AG04449 (cell line): ENCODE measurements at regions not wholly inside any gene's neighbourhood (a gene's known extent, or its start where the extent isn't known, plus 50 kb on each side); places are given as distances from the start of the nearest gene placed in this dataset.
"Not testable (repeated sequence)": the region's sequence is repeated elsewhere in the genome, so short reads cannot be mapped to it uniquely, and the experiment has no call there.

ENCODE experiments used
- CTCF ChIA-PET: fragments of 350-600 bp; formaldehyde crosslinking; extraction: SDS; loops from one replicate; lab custom pipeline; 2021; ENCODE audit warnings: antibody characterized with exemption; lab: Yijun Ruan, JAX
- POLR2A ChIA-PET: fragments of 400-600, 350-600 bp; formaldehyde crosslinking; extraction: SDS; loops from one replicate; lab custom pipeline; 2020; ENCODE audit warnings: antibody characterized with exemption, inconsistent platforms; lab: Yijun Ruan, JAX
- DNase-seq: peaks from one replicate; pipeline ENCODE4 v3.0.0-alpha.2; 2010; ENCODE audit warnings: low read depth, low spot score
- H3K4me3 ChIP-seq: 2 replicates; pipeline ENCODE4 v1.5.1; 2011; ENCODE audit warnings: low read depth, mild to moderate bottlenecking, control low read depth, low read length
- TF ChIP-seq, protein P1 (sequence below): IDR thresholded peaks from one replicate; pipeline ENCODE4 v1.5.1; 2011; ENCODE audit warnings: mild to moderate bottlenecking, moderate library complexity, low read length, control low read depth, inconsistent platforms; ENCODE audit not compliant: insufficient read depth; ENCODE audit errors: missing control alignments

GRCh38 chr14:105944632-105945610 is 418.5 kb downstream of the TMEM121 start:
- TF ChIP-seq, protein P1, sequence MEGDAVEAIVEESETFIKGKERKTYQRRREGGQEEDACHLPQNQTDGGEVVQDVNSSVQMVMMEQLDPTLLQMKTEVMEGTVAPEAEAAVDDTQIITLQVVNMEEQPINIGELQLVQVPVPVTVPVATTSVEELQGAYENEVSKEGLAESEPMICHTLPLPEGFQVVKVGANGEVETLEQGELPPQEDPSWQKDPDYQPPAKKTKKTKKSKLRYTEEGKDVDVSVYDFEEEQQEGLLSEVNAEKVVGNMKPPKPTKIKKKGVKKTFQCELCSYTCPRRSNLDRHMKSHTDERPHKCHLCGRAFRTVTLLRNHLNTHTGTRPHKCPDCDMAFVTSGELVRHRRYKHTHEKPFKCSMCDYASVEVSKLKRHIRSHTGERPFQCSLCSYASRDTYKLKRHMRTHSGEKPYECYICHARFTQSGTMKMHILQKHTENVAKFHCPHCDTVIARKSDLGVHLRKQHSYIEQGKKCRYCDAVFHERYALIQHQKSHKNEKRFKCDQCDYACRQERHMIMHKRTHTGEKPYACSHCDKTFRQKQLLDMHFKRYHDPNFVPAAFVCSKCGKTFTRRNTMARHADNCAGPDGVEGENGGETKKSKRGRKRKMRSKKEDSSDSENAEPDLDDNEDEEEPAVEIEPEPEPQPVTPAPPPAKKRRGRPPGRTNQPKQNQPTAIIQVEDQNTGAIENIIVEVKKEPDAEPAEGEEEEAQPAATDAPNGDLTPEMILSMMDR: no peak
- H3K4me3 ChIP-seq: no peak overlapping the region
- CTCF ChIA-PET: no interaction called here
- POLR2A ChIA-PET: no interaction called here
- DNase-seq: no peak

DNA sequence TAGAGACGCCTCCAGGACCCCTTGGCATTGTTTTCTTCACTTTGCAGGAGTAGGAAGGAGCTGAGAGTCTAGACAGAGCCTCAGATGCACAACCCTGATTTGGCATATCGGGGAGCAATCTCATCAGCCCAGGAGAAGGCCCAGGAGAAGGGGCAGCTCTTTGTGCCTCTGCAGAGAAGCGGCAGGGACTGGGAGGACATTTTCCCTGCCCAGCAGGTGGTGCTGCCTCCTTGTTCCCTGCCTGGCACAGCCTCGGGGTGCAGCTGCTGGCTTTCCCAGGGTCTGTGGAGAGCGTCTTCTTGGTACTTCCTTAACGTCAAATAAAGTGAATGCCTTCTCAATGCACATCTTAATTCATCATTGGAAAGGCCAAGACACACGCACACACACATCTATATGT is 419.5 kb downstream of the TMEM121 start:
- ChIA-PET POLR2A (no interaction called here), CTCF (no interaction called here)
- no peak overlapping the region for H3K4me3 ChIP-seq
- DNase-seq: no peak
- TF ChIP-seq, protein P1: no peak

DNA sequence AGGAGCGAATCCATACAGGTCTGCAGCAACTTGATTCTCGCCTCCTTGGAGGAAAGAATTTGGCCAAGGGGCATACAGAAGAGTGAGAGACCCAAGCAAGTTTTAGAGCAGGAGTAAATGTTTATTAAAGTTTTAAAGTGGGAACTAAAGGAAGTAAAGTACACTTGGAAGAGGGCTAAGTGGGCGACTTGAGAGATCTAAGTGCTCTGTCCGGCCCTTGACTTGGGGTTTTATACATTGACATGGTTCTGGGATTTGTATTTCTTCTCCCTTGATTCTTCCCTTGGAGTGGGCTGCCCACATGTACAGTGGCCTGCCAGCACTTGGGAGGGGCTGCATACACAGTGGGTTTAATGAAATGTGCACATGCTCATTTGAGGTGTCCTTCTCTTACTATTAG is 421.2 kb downstream of the TMEM121 start:
- ChIA-PET POLR2A (no interaction called here), CTCF (no interaction called here)
- H3K4me3 ChIP-seq: no peak overlapping the region
- DNase-seq: no peak
- TF ChIP-seq, protein P1: no peak

GRCh38 chr14:105948955-105949354 is 422.6 kb downstream of the TMEM121 start:
- CTCF ChIA-PET, DNase-seq, POLR2A ChIA-PET, H3K4me3 ChIP-seq: not testable (repeated sequence)

DNA sequence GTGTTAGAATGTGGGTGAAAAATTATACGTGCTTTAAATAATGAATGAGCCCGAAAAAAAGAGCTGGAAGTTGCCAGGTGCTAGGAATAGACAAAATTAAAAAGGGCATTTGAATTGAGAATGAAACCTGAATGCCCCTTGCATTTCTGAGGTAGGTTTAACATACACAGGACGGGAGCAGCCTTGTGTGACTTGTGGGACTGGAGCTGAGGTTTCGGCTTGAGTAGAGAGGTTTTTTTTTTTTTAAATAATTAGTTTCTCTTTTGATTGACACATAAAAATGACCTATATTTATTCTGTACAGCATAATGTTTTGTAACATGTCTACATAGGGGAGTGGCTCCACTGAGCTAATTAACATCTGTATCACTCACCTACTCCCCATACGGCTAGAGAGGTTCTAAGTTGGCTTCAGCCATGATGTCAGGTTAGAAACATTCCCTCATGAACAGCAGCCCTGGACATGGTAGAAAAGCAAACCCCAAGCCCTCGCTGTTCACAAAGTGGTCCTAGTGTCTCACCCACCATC is 424.0 kb downstream of the TMEM121 start:
- POLR2A ChIA-PET, H3K4me3 ChIP-seq, DNase-seq, CTCF ChIA-PET: not testable (repeated sequence)

- DNase-seq: no peak
- ChIA-PET POLR2A (no interaction called here), CTCF (no interaction called here)
- no peak overlapping the region for H3K4me3 ChIP-seq
- TF ChIP-seq, protein P1: no peak
Measured at GRCh38 chr14:105951399-105951798, 425.0 kb downstream of the TMEM121 start.

DNA sequence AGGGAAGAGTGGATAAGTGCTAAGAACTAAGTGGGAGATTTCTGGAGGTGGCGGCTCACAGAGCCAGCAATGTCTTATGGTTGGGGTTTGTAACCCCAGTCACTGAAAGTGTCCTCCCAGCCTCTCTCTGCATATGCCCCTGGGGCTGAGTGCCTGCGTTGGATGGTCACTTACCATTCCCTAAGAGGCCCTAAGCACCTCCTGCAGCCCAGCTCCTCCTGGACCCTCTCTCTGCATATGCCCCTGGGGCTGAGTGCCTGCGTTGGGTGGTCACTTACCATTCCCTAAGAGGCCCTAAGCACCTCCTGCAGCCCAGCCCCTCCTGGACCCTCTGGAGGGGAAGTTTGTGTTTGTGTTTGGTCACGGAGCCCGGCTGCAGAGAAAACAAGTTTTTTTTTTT is 425.8 kb downstream of the TMEM121 start:
- ChIA-PET CTCF (no interaction called here), POLR2A (no interaction called here)
- H3K4me3 ChIP-seq: no peak overlapping the region
- DNase-seq: no peak
- TF ChIP-seq, protein P1: no peak
